GM12872 (cell line): ENCODE measurements at regions not wholly inside any gene's neighbourhood (a gene's known extent, or its start where the extent isn't known, plus 50 kb on each side); places are given as distances from the start of the nearest gene placed in this dataset.

Experiments
- TF ChIP-seq, protein P1 (sequence below): IDR thresholded peaks from 3 replicates; pipeline ENCODE4 v1.5.1; 2011; ENCODE audit warnings: low read depth, mild to moderate bottlenecking, low read length, moderate library complexity; ENCODE audit not compliant: insufficient read depth

DNA sequence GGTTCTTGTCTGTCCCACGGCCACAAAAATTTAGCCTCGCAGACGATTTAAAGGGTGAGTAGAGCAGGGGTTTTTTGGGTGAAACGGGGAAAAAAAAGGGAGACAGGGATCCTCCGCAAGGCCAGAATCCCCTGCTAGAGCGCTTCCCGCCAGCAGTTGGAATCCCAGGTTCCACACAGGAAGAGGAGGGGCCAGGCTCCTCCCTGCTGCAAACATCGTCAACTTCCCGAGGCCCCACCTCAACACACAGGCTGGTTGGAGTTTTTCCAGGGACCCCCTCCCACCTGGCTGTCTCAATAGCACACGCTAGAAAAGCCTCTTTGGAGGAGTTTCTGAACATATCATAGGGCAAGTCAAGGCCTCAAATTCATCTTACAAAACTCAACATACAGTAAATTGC lies 112.7 kb downstream of the MTERF1 start:
- TF ChIP-seq, protein P1, sequence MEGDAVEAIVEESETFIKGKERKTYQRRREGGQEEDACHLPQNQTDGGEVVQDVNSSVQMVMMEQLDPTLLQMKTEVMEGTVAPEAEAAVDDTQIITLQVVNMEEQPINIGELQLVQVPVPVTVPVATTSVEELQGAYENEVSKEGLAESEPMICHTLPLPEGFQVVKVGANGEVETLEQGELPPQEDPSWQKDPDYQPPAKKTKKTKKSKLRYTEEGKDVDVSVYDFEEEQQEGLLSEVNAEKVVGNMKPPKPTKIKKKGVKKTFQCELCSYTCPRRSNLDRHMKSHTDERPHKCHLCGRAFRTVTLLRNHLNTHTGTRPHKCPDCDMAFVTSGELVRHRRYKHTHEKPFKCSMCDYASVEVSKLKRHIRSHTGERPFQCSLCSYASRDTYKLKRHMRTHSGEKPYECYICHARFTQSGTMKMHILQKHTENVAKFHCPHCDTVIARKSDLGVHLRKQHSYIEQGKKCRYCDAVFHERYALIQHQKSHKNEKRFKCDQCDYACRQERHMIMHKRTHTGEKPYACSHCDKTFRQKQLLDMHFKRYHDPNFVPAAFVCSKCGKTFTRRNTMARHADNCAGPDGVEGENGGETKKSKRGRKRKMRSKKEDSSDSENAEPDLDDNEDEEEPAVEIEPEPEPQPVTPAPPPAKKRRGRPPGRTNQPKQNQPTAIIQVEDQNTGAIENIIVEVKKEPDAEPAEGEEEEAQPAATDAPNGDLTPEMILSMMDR, result no peak

DNA sequence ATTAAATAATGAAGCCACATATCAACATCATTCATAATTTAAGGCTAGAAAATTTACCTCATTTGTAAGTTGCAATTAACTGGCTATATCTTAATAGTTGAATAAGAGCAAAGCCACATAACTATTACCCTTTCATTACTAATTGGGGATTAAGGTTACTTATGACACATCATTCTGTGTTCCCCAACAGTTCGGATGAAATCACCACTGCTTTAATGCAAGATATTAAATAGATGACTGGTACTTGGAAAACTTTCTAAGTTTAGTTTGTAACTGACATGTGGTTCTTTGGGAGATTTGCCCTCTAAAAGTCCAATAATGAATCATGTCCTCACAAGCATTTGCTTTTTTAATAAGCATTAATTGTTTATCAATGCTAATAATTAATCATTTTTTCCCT lies 109.1 kb downstream of the MTERF1 start:
- TF ChIP-seq, protein P1, result no peak

DNA sequence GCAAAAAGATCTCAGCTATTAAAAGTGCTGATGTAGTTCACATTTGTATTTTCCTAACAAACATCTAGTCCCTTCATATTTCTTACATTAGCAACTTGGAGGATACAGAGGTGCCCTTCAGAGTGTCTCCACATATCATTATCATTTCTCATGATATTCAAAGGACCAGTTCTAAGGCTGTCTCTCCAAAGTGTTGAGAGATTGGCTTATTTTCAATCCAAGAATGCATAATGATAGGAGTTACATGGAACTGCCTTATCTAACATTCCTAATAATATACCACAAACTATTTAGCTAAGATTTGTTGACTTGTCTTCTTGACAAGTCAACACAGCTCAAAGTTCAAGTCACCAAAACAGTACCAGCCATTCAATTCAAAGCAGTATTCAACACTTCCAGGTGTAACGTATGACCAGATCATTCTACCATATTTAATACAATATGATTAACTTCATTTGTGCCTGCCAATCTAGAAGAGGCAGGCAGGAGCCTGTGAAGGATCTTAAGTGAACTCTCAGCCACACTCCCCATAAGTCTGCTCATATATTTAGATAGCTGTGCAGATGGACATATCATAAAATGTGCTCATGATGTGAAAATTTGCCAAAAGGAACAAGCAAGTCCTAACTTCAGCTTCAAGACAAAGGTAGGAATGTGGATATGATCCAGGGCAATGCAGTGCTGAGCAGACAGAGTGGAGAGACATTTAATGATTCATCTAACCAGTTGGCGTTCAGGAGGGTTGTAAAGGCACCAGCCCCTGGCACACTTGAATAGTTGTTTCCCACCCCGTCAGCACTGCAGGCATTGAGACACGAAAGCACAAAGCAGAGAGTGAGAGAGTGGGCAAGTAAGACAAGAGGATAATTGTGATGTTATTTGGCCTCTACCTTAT lies 108.3 kb downstream of the MTERF1 start:
- TF ChIP-seq, protein P1, result no peak

DNA sequence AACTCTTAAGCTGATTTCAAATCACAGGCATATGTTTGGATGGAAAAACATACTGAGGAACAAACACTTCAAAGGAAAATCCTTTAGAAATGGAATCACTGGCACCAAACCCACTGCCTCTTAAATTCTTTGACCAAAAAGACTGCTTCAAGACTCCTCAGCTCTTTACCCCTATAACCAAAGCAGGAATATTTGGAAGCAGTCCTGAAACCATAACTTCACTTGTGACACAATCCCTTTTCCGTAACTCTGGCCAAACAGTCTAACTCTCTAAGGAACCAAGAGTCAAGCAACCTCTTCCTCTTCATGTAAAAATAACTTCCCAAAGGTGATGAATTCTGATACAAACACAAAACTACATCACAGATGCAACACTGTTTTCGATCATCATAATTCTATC lies 104.3 kb downstream of the MTERF1 start:
- TF ChIP-seq, protein P1, result no peak

DNA sequence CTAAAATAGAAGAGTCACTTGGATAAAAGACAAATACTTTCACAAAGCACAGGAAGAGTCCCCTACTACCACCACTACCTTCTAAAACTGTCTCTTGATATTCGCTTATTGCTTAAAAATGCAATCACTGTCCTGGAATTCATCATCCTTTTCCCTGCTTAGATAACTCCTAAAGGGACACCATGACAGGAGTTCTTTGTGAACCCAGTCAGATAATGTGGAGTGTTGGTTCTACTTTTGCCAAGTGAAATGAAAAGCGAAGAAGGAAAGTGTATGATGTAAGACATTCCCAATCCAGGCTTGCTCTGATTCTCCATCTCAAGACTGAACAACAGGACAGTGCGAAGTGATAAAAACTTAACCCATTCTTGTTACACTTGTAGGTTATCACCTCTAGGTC lies 103.0 kb downstream of the MTERF1 start:
- TF ChIP-seq, protein P1, result no peak

DNA sequence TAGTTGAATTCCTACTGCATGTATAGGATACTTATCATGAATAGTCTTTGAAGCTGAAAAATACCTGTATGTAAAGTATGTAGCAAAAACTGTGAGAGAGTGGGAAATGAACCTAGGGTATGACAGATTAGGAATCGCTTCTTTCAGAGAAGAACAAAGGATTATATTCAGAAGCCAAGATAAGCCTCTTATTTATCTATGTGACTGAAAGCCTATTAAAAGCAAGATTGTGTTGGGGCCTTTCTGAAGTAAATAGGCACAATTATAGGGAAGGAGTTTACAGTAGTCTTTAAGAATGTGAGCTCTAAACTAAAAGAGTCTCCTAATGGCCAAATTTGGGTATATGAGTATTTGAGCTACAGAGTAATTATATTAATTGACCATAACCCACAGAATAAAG lies 102.1 kb downstream of the MTERF1 start:
- TF ChIP-seq, protein P1, result no peak

DNA sequence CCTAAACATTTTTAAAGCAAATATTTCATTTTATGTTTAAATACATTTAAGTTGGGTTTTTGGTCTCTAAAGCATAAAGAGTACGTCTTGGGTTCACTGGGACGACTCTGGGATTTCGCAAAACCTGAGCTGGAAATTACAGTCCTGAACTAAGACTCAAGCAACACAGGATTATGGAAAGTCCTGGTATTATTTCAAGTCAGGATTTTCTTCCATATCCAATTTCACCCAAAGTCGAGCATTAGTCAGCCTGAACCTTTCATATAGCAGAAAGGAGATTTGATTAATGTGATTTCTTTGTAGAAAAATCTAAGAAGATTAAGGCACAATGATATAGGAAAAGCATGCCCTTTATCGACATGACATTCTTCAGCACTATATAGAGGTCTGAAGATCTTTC lies 100.0 kb downstream of the MTERF1 start:
- TF ChIP-seq, protein P1, result no peak
